PFSK-1 (cell line): ENCODE measurements at regions not wholly inside any gene's neighbourhood (a gene's known extent, or its start where the extent isn't known, plus 50 kb on each side); places are given as distances from the start of the nearest gene placed in this dataset.

ENCODE experiments used
- FOXP2 ChIP-seq: optimal IDR thresholded peaks from 2 replicates; pipeline ENCODE3; 2011; ENCODE audit warnings: borderline replicate concordance, control low read depth, inconsistent platforms; ENCODE audit not compliant: insufficient read depth; ENCODE audit errors: extremely low read length, extremely low read depth
- POLR2AphosphoS5 ChIP-seq: IDR thresholded peaks from 2 replicates; pipeline ENCODE4 v1.6.1; 2012; ENCODE audit warnings: low read depth, mild to moderate bottlenecking, control low read depth, low read length, moderate library complexity
- REST ChIP-seq, 2 experiments: IDR thresholded peaks; 2 replicates each; pipeline versions ENCODE4 v1.6.1 to v1.8.0; 2011 to 2012; ENCODE audit warnings: low read depth in 2 of 2, low read length in 2 of 2, control low read depth in 1 of 2, inconsistent platforms in 1 of 2, mild to moderate bottlenecking in 1 of 2, moderate library complexity in 1 of 2; ENCODE audit not compliant: insufficient read depth in 1 of 2
- SIN3A ChIP-seq: IDR thresholded peaks from 2 replicates; pipeline ENCODE4 v1.6.1; 2012; ENCODE audit warnings: mild to moderate bottlenecking, low read length, moderate library complexity, borderline replicate concordance; ENCODE audit not compliant: insufficient read depth
- TAF1 ChIP-seq: IDR thresholded peaks from 2 replicates; pipeline ENCODE4 v1.6.1; 2012; ENCODE audit warnings: low read length, control low read depth, borderline replicate concordance; ENCODE audit not compliant: insufficient read depth

GRCh38 chr10:130709415-130709814 is 573.2 kb downstream of the GLRX3 start:
- TF ChIP-seq SIN3A (no peak), REST (IDR thresholded peaks at IDR 0.05; ENCODE audit: insufficient read depth in 1 of 2, low read depth in 2 of 2, low read length in 2 of 2) (no peak), TAF1 (no peak), POLR2AphosphoS5 (no peak), FOXP2 (no peak)

GRCh38 chr10:130711072-130711471 is 574.9 kb downstream of the GLRX3 start:
- TF ChIP-seq SIN3A (no peak), REST (IDR thresholded peaks at IDR 0.05; ENCODE audit: insufficient read depth in 1 of 2, low read depth in 2 of 2, low read length in 2 of 2) (no peak), FOXP2 (no peak)

- TF ChIP-seq TAF1 (no peak), SIN3A (no peak), POLR2AphosphoS5 (no peak), REST (IDR thresholded peaks at IDR 0.05; ENCODE audit: insufficient read depth in 1 of 2, low read depth in 2 of 2, low read length in 2 of 2) (no peak), FOXP2 (no peak)
These were observed 576.9 kb downstream of the GLRX3 start for GRCh38 chr10:130713135-130713534.

GRCh38 chr10:130713731-130714130 is 577.5 kb downstream of the GLRX3 start:
- TF ChIP-seq FOXP2, result no peak
- no peak for TF ChIP-seq POLR2AphosphoS5
- no peak for TF ChIP-seq SIN3A
- no peak for TF ChIP-seq TAF1
- TF ChIP-seq REST (IDR thresholded peaks at IDR 0.05; ENCODE audit: insufficient read depth in 1 of 2, low read depth in 2 of 2, low read length in 2 of 2), result no peak
